ENCODE measurements at regions not wholly inside any gene's neighbourhood (a gene's known extent, or its start where the extent isn't known, plus 50 kb on each side); places are given as distances from the start of the nearest gene placed in this dataset.

GRCh38 chr2:171230176-171230575 lies 69.5 kb upstream of the TLK1 start:
- H3K9me3 Mint-ChIP-seq: no peaks in the 10 kb centered on the region
- POLR2A ChIA-PET: no interaction called here
- no peak overlapping the region for H3K27ac Mint-ChIP-seq
- CTCF ChIA-PET: interaction anchor here (0.6 kb wide), 1 partner anchor 35 kb away, joined by 4 read pairs; no protein-coding TSS in a partner anchor
- ATAC-seq: no peak
- no peak for DNase-seq (ENCODE audit: low spot score)
- H3K4me1 Mint-ChIP-seq: peaks cover 4% of the 10 kb centered on the region; the same call in 1 of the 2 replicates
- TF ChIP-seq FOXP4 (CRISPR knock-in tag; IDR thresholded peaks at IDR 0.05) (no peak), AR (CRISPR knock-in tag; IDR thresholded peaks at IDR 0.05) (no peak), KAT7 (CRISPR knock-in tag; IDR thresholded peaks at IDR 0.05; ENCODE audit: borderline replicate concordance) (no peak), CTCF (IDR thresholded peaks at IDR 0.05) (no peak), ZSCAN18 (CRISPR knock-in tag; IDR thresholded peaks at IDR 0.05) (no peak), MAX (CRISPR knock-in tag; IDR thresholded peaks at IDR 0.05) (no peak), SP1 (CRISPR knock-in tag; conservative IDR thresholded peaks at IDR 0.05) (no peak), ARID4B (CRISPR knock-in tag; IDR thresholded peaks at IDR 0.05; ENCODE audit: borderline replicate concordance) (no peak), PRDM15 (CRISPR knock-in tag; IDR thresholded peaks at IDR 0.05) (no peak), FOXP1 (CRISPR knock-in tag; IDR thresholded peaks at IDR 0.05; ENCODE audit: borderline replicate concordance) (no peak), NFE2L1 (CRISPR knock-in tag; IDR thresholded peaks at IDR 0.05) (no peak), GTF2I (CRISPR knock-in tag; conservative IDR thresholded peaks at IDR 0.05) (no peak), ZBTB21 (CRISPR knock-in tag; IDR thresholded peaks at IDR 0.05; ENCODE audit: borderline replicate concordance) (no peak)
- no peak overlapping the region for H3K4me3 Mint-ChIP-seq
- no peaks in the 10 kb centered on the region; the same call in 1 of the 2 replicates for H3K27me3 Mint-ChIP-seq (ENCODE audit: low read depth)
- no peaks in the 10 kb centered on the region for H3K36me3 Mint-ChIP-seq
